Gastroesophageal sphincter (tissue), 3 donors: ENCODE measurements at regions not wholly inside any gene's neighbourhood (a gene's known extent, or its start where the extent isn't known, plus 50 kb on each side); places are given as distances from the start of the nearest gene placed in this dataset.

ENCODE experiments used
- CTCF ChIP-seq, 4 experiments: fragments of 200-600 bp in 2 of 4; fragments of 450-650 bp in 2 of 4; sonication (generic) in 1 of 4; IDR thresholded peaks; one replicate each; pipeline ENCODE4 v1.5.1; 2017 to 2019; ENCODE audit warnings: antibody characterized with exemption in 4 of 4, mild to moderate bottlenecking in 2 of 4, moderate library complexity in 2 of 4
- POLR2AphosphoS5 ChIP-seq: sonication (generic); formaldehyde crosslinking; IDR thresholded peaks from one replicate; pipeline ENCODE4 v1.6.1; 2017; ENCODE audit warnings: antibody characterized with exemption

GRCh38 chr2:176805345-176805744 is 407.2 kb upstream of the HNRNPA3 start:
- no peak for TF ChIP-seq CTCF (IDR thresholded peaks at IDR 0.05)
- TF ChIP-seq POLR2AphosphoS5 = no peak
